C4-2B (cell line): ENCODE measurements at regions not wholly inside any gene's neighbourhood (a gene's known extent, or its start where the extent isn't known, plus 50 kb on each side); places are given as distances from the start of the nearest gene placed in this dataset.

Experiments used
- CTCF ChIP-seq: fragments of 450-650 bp; conservative IDR thresholded peaks from 2 replicates; pipeline ENCODE4 v1.5.1; 2017; ENCODE audit warnings: mild to moderate bottlenecking
- ZFX ChIP-seq: fragments of 450-650 bp; IDR thresholded peaks from 2 replicates; pipeline ENCODE4 v1.6.1; 2017

GRCh38 chrX:109926743-109927662 lies 75.9 kb upstream of the TMEM164 start:
- TF ChIP-seq CTCF: no peak
- TF ChIP-seq ZFX: no peak
